H9 (cell line): ENCODE measurements at regions not wholly inside any gene's neighbourhood (a gene's known extent, or its start where the extent isn't known, plus 50 kb on each side); places are given as distances from the start of the nearest gene placed in this dataset.

ENCODE experiments used
- DNase-seq: peaks from one replicate; pipeline ENCODE4 v3.0.0-alpha.2; 2017
- H2AFZ ChIP-seq: one replicate; pipeline ENCODE4 v1.6.1; 2013; ENCODE audit warnings: mild to moderate bottlenecking, low read length, control low read depth, moderate library complexity
- H2AK5ac ChIP-seq: 2 replicates; pipeline ENCODE4 v1.6.1; 2013; ENCODE audit warnings: low read length, control low read depth, mixed read lengths; ENCODE audit not compliant: insufficient read length
- H2BK120ac ChIP-seq: one replicate; pipeline ENCODE4 v1.6.1; 2013; ENCODE audit warnings: low read depth, mild to moderate bottlenecking, low read length, control low read depth, inconsistent platforms; ENCODE audit not compliant: poor library complexity, severe bottlenecking
- H2BK12ac ChIP-seq: 2 replicates; pipeline ENCODE4 v1.6.1; 2013; ENCODE audit warnings: low read length, control low read depth, mixed read lengths, low read depth; ENCODE audit not compliant: insufficient read length
- H2BK15ac ChIP-seq: 2 replicates; pipeline ENCODE4 v1.6.1; 2013; ENCODE audit warnings: low read depth, low read length, control low read depth
- H2BK20ac ChIP-seq: one replicate; pipeline ENCODE4 v1.6.1; 2013; ENCODE audit warnings: low read depth, mild to moderate bottlenecking, low read length, control low read depth, inconsistent platforms; ENCODE audit not compliant: poor library complexity, severe bottlenecking
- H2BK5ac ChIP-seq: 2 replicates; pipeline ENCODE4 v1.6.1; 2013; ENCODE audit warnings: low read length, control low read depth, mixed read lengths; ENCODE audit not compliant: insufficient read length
- H3K14ac ChIP-seq: 2 replicates; pipeline ENCODE4 v1.6.1; 2013; ENCODE audit warnings: low read length, control low read depth; ENCODE audit not compliant: insufficient read depth
- H3K18ac ChIP-seq: 2 replicates; pipeline ENCODE4 v1.6.1; 2013; ENCODE audit warnings: low read depth, mild to moderate bottlenecking, mixed read lengths, low read length, control low read depth; ENCODE audit not compliant: insufficient read length
- H3K23ac ChIP-seq: 2 replicates; pipeline ENCODE4 v1.6.1; 2013; ENCODE audit warnings: low read length, control low read depth, mixed read lengths, low read depth; ENCODE audit not compliant: insufficient read length
- H3K23me2 ChIP-seq: 2 replicates; pipeline ENCODE4 v1.6.1; 2013; ENCODE audit warnings: low read depth, mild to moderate bottlenecking, mixed read lengths, low read length, control low read depth; ENCODE audit not compliant: insufficient read length, poor library complexity, severe bottlenecking
- H3K27ac ChIP-seq: 2 replicates; pipeline ENCODE4 v1.5.1; 2013; ENCODE audit warnings: low read length, control low read depth, mixed read lengths, low read depth; ENCODE audit not compliant: insufficient read length
- H3K27me3 ChIP-seq: 2 replicates; pipeline ENCODE4 v1.6.1; 2013; ENCODE audit warnings: low read length, control low read depth, inconsistent platforms; ENCODE audit not compliant: insufficient read depth
- H3K4ac ChIP-seq: 2 replicates; pipeline ENCODE4 v1.6.1; 2013; ENCODE audit warnings: low read depth, mild to moderate bottlenecking, control low read depth, inconsistent platforms, low read length, moderate library complexity
- H3K4me1 ChIP-seq: 2 replicates; pipeline ENCODE4 v1.6.1; 2013; ENCODE audit warnings: low read length, control low read depth, inconsistent platforms; ENCODE audit not compliant: insufficient read depth
- H3K4me2 ChIP-seq: 2 replicates; pipeline ENCODE4 v1.6.1; 2013; ENCODE audit warnings: low read length, control low read depth, mixed read lengths; ENCODE audit not compliant: insufficient read length, insufficient read depth
- H3K56ac ChIP-seq: 2 replicates; pipeline ENCODE4 v1.6.1; 2013; ENCODE audit warnings: low read depth, mild to moderate bottlenecking, mixed read lengths, low read length, control low read depth; ENCODE audit not compliant: insufficient read length
- H3K79me1 ChIP-seq: 2 replicates; pipeline ENCODE4 v1.6.1; 2013; ENCODE audit warnings: low read depth, mild to moderate bottlenecking, moderate library complexity, low read length, control low read depth, inconsistent platforms; ENCODE audit not compliant: insufficient read depth, poor library complexity, severe bottlenecking
- H3K79me2 ChIP-seq: 2 replicates; pipeline ENCODE4 v1.6.1; 2013; ENCODE audit warnings: low read length, control low read depth, inconsistent platforms; ENCODE audit not compliant: insufficient read depth
- H3K9ac ChIP-seq: 2 replicates; pipeline ENCODE4 v1.6.1; 2013; ENCODE audit warnings: low read length, control low read depth, mixed read lengths; ENCODE audit not compliant: insufficient read length; ENCODE audit errors: extremely low read depth
- H3K9me3 ChIP-seq: one replicate; pipeline ENCODE4 v1.6.1; 2013; ENCODE audit warnings: low read depth, low read length, inconsistent platforms; ENCODE audit not compliant: control insufficient read depth
- H3T11ph ChIP-seq: one replicate; pipeline ENCODE4 v1.6.1; 2013; ENCODE audit warnings: mild to moderate bottlenecking, low read length, control low read depth, inconsistent platforms
- H4K20me1 ChIP-seq: one replicate; pipeline ENCODE4 v1.6.1; 2013; ENCODE audit not compliant: control insufficient read depth, insufficient read length, insufficient read depth
- H4K5ac ChIP-seq: 2 replicates; pipeline ENCODE4 v1.6.1; 2013; ENCODE audit warnings: low read depth, mild to moderate bottlenecking, mixed read lengths, low read length, control low read depth; ENCODE audit not compliant: insufficient read length
- H4K8ac ChIP-seq: replicated peaks from 2 replicates; pipeline ENCODE4 v1.6.1; 2013; ENCODE audit warnings: low read length, control low read depth, mixed read lengths, low read depth; ENCODE audit not compliant: insufficient read length
- H4K91ac ChIP-seq: 2 replicates; pipeline ENCODE4 v1.6.1; 2013; ENCODE audit warnings: low read depth, mild to moderate bottlenecking, moderate library complexity, mixed read lengths, low read length, control low read depth; ENCODE audit not compliant: insufficient read length
- H3K27ac Mint-ChIP-seq, 3 experiments: 2 replicates in 2 of 3; 3 replicates in 1 of 3; pipeline ENCODE4 v1.8.0; 2020 to 2021; ENCODE audit warnings: mixed read lengths in 3 of 3, mild to moderate bottlenecking in 1 of 3, moderate library complexity in 1 of 3
- H3K27me3 Mint-ChIP-seq: 2 replicates; pipeline ENCODE4 v1.8.0; 2021; ENCODE audit warnings: low read depth, mild to moderate bottlenecking, moderate library complexity, mixed read lengths
- H3K36me3 Mint-ChIP-seq, 3 experiments: 2 replicates in 2 of 3; 3 replicates in 1 of 3; pipeline ENCODE4 v1.8.0; 2020 to 2021; ENCODE audit warnings: low read depth in 3 of 3, mixed read lengths in 3 of 3; ENCODE audit not compliant: insufficient read depth in 1 of 3
- H3K4me1 Mint-ChIP-seq, 2 experiments: 2 replicates each; pipeline ENCODE4 v1.8.0; 2020; ENCODE audit warnings: mixed read lengths in 2 of 2
- H3K4me3 Mint-ChIP-seq, 2 experiments: 2 replicates in 1 of 2; 3 replicates in 1 of 2; pipeline ENCODE4 v1.8.0; 2020 to 2021; ENCODE audit warnings: mild to moderate bottlenecking in 2 of 2, mixed read lengths in 2 of 2, moderate library complexity in 1 of 2
- H3K9me3 Mint-ChIP-seq, 2 experiments: 2 replicates in 1 of 2; 3 replicates in 1 of 2; pipeline ENCODE4 v1.8.0; 2020; ENCODE audit warnings: mild to moderate bottlenecking in 2 of 2, mixed read lengths in 2 of 2, moderate library complexity in 1 of 2
- CTCF ChIP-seq: fragments of 200-600 bp; sonication (generic); conservative IDR thresholded peaks from 3 replicates; pipeline ENCODE4 v1.8.0; 2021; ENCODE audit warnings: antibody characterized with exemption, mild to moderate bottlenecking
- WGBS: extraction: QIAGEN DNeasy Blood & Tissue Kit; methylation state at CpG from one replicate; pipeline ENCODE4 v1.1.7; 2013; ENCODE audit warnings: missing lambda C conversion rate, low lambda C conversion rate, mixed read lengths; ENCODE audit not compliant: insufficient read length; ENCODE audit errors: extremely low coverage; 5-methylcytosine and 5-hydroxymethylcytosine counted together

DNA sequence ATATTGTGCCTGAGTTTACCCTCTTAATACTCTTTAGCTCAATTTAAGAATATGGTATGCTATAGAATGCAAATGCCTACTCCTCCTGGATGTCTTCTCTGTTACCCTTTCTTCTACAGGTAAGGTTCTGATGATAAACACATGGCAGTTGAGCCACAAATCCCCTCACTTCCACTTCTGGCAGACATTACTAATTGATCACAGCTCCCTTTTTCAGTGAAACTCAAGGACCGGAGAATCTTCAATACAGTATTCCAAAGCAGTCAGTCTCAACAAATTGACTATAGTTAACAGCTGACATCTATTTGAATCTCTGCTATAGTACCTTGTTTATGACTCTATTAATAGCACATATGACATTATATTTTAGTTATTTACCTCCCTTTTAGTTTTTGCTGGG is 232.1 kb upstream of the ADAMTS9 start:
- no peak overlapping the region for H3K56ac ChIP-seq
- no peak overlapping the region for H4K5ac ChIP-seq
- no peak for DNase-seq
- H4K20me1 ChIP-seq, result no peaks in the 10 kb centered on the region
- H2BK20ac ChIP-seq, result no peak overlapping the region
- Mint-ChIP-seq H3K27ac (no peak overlapping the region), H3K4me3 (no peak overlapping the region), H3K27me3 (peaks cover 20% of the 10 kb centered on the region), H3K4me1 (peaks cover 34 to 39% of the 10 kb centered on the region in 2 experiments), H3K9me3 (no peaks in the 10 kb centered on the region), H3K36me3 (no peaks in the 10 kb centered on the region; a peak in 1 of 7 replicates)
- no peak overlapping the region for H3K4ac ChIP-seq
- no peak overlapping the region for H2BK5ac ChIP-seq
- H2BK120ac ChIP-seq, result no peak overlapping the region
- WGBS, result no CpG with 5 or more reads among the region's 1 CpG
- no peak overlapping the region for H3K9ac ChIP-seq
- no peak overlapping the region for H2BK15ac ChIP-seq
- no peak overlapping the region for H3K4me2 ChIP-seq
- no peak overlapping the region for H3T11ph ChIP-seq
- H2AK5ac ChIP-seq, result no peak overlapping the region
- no peak overlapping the region for H3K18ac ChIP-seq
- no peaks in the 10 kb centered on the region for H3K23me2 ChIP-seq
- no peak overlapping the region for H2AFZ ChIP-seq
- H3K79me1 ChIP-seq, result no peaks in the 10 kb centered on the region
- H3K4me1 ChIP-seq, result peaks cover 6% of the 10 kb centered on the region
- no peak overlapping the region for H4K91ac ChIP-seq
- no peak overlapping the region for H2BK12ac ChIP-seq
- H3K27ac ChIP-seq, result no peak overlapping the region
- no peak overlapping the region for H4K8ac ChIP-seq
- H3K14ac ChIP-seq, result no peak overlapping the region
- H3K79me2 ChIP-seq, result no peaks in the 10 kb centered on the region
- TF ChIP-seq CTCF, result no peak
- H3K23ac ChIP-seq, result no peak overlapping the region
- no peaks in the 10 kb centered on the region for H3K9me3 ChIP-seq
- no peaks in the 10 kb centered on the region for H3K27me3 ChIP-seq
